IPS-18c (cell line): ENCODE measurements at regions not wholly inside any gene's neighbourhood (a gene's known extent, or its start where the extent isn't known, plus 50 kb on each side); places are given as distances from the start of the nearest gene placed in this dataset.

ENCODE experiments used
- H3K4me3 ChIP-seq: 2 replicates; pipeline ENCODE4 v1.7.0; 2013; ENCODE audit warnings: low read depth, mild to moderate bottlenecking, low read length, moderate library complexity; ENCODE audit not compliant: insufficient read depth
- H3K9me3 ChIP-seq: one replicate; pipeline ENCODE4 v1.6.1; 2013; ENCODE audit warnings: mild to moderate bottlenecking, low read length, moderate library complexity; ENCODE audit not compliant: control insufficient read depth, insufficient read depth

GRCh38 chr3:22898558-22898957 lies 304.6 kb upstream of the UBE2E2 start:
- no peak overlapping the region for H3K4me3 ChIP-seq

GRCh38 chr3:22899441-22899840 lies 303.7 kb upstream of the UBE2E2 start:
- peaks cover 3% of the 10 kb centered on the region for H3K9me3 ChIP-seq
- H3K4me3 ChIP-seq: no peak overlapping the region

More at GRCh38 chr3:22898558-22898957, 304.6 kb upstream of the UBE2E2 start:
- H3K9me3 ChIP-seq: peaks cover 3% of the 10 kb centered on the region

GRCh38 chr3:22900296-22900695 lies 302.8 kb upstream of the UBE2E2 start:
- H3K9me3 ChIP-seq: peaks cover 3% of the 10 kb centered on the region
- no peak overlapping the region for H3K4me3 ChIP-seq

GRCh38 chr3:22901684-22902083 lies 301.4 kb upstream of the UBE2E2 start:
- peaks cover 3% of the 10 kb centered on the region for H3K9me3 ChIP-seq
- H3K4me3 ChIP-seq: no peak overlapping the region

GRCh38 chr3:22907161-22907780 lies 295.9 kb upstream of the UBE2E2 start:
- Histone ChIP-seq H3K9me3 (peaks cover 2% of the 10 kb centered on the region), H3K4me3 (no peak overlapping the region)

GRCh38 chr3:22907796-22908195 lies 295.3 kb upstream of the UBE2E2 start:
- H3K9me3 ChIP-seq: no peaks in the 10 kb centered on the region
- H3K4me3 ChIP-seq: no peak overlapping the region

GRCh38 chr3:22908989-22909507 lies 294.1 kb upstream of the UBE2E2 start:
- no peak overlapping the region for H3K4me3 ChIP-seq
- no peaks in the 10 kb centered on the region for H3K9me3 ChIP-seq

GRCh38 chr3:22916933-22917332 lies 286.2 kb upstream of the UBE2E2 start:
- H3K4me3 ChIP-seq: no peak overlapping the region
- no peaks in the 10 kb centered on the region for H3K9me3 ChIP-seq

GRCh38 chr3:22920006-22920405 lies 283.1 kb upstream of the UBE2E2 start:
- no peak overlapping the region for H3K4me3 ChIP-seq
- H3K9me3 ChIP-seq: no peaks in the 10 kb centered on the region

GRCh38 chr3:22922317-22922716 lies 280.8 kb upstream of the UBE2E2 start:
- no peaks in the 10 kb centered on the region for H3K9me3 ChIP-seq
- H3K4me3 ChIP-seq: no peak overlapping the region

- Histone ChIP-seq H3K4me3 (no peak overlapping the region), H3K9me3 (no peaks in the 10 kb centered on the region)
Observed at GRCh38 chr3:22923711-22924110, 279.4 kb upstream of the UBE2E2 start.

GRCh38 chr3:22928216-22929110 lies 274.7 kb upstream of the UBE2E2 start:
- H3K4me3 ChIP-seq: no peak overlapping the region
- no peaks in the 10 kb centered on the region for H3K9me3 ChIP-seq

- no peaks in the 10 kb centered on the region for H3K9me3 ChIP-seq
- no peak overlapping the region for H3K4me3 ChIP-seq
Observed at GRCh38 chr3:22933051-22933840, 269.9 kb upstream of the UBE2E2 start.

GRCh38 chr3:22933841-22934116 lies 269.3 kb upstream of the UBE2E2 start:
- no peaks in the 10 kb centered on the region for H3K9me3 ChIP-seq
- no peak overlapping the region for H3K4me3 ChIP-seq

- no peak overlapping the region for H3K4me3 ChIP-seq
- no peaks in the 10 kb centered on the region for H3K9me3 ChIP-seq
Observed at GRCh38 chr3:22935040-22935439, 268.1 kb upstream of the UBE2E2 start.

GRCh38 chr3:22937536-22937935 lies 265.6 kb upstream of the UBE2E2 start:
- Histone ChIP-seq H3K9me3 (no peaks in the 10 kb centered on the region), H3K4me3 (no peak overlapping the region)

GRCh38 chr3:22938739-22939138 lies 264.4 kb upstream of the UBE2E2 start:
- Histone ChIP-seq H3K4me3 (no peak overlapping the region), H3K9me3 (no peaks in the 10 kb centered on the region)

- no peaks in the 10 kb centered on the region for H3K9me3 ChIP-seq
- H3K4me3 ChIP-seq: no peak overlapping the region
Observed at GRCh38 chr3:22939349-22939748, 263.8 kb upstream of the UBE2E2 start.
